Pancreas (tissue), 10 donors: ENCODE measurements at regions not wholly inside any gene's neighbourhood (a gene's known extent, or its start where the extent isn't known, plus 50 kb on each side); places are given as distances from the start of the nearest gene placed in this dataset.
"Not testable (repeated sequence)": the region's sequence is repeated elsewhere in the genome, so short reads cannot be mapped to it uniquely, and the experiment has no call there.

Experiments
- ATAC-seq, 4 donors: fragments of 200-7000 bp; cut with Tn5 transposase; one replicate each; pipeline versions ENCODE4 v1.8.0 to v1.9.1; 2020; ENCODE audit warnings: mild to moderate bottlenecking in 4 of 4, moderate library complexity in 4 of 4
- DNase-seq, 6 donors: peaks; one replicate each; pipeline ENCODE4 v3.0.0-alpha.2; 2020
- FAIRE-seq: peaks from 2 replicates; lab custom pipeline; 2012; peaks lifted over from hg19 to GRCh38; lab: Jason Lieb, UNC
- H3K27ac ChIP-seq, 4 donors: fragments of 200-600 bp; sonication (generic); 1 replicate in 3 of 4; 2 replicates in 1 of 4; pipeline versions ENCODE4 v1.5.0 to v1.8.0; 2020
- H3K27me3 ChIP-seq, 4 donors: fragments of 200-600 bp; one replicate each; pipeline ENCODE4 v1.8.0; 2021
- H3K36me3 ChIP-seq, 3 donors: fragments of 200-600 bp; sonication (generic) in 1 of 3; one replicate each; pipeline versions ENCODE4 v1.5.0 to v1.8.0; 2020 to 2021
- H3K4me1 ChIP-seq, 3 donors: fragments of 200-600 bp; one replicate each; pipeline ENCODE4 v1.8.0; 2021
- H3K4me3 ChIP-seq, 4 donors: fragments of 200-600 bp; sonication (generic) in 2 of 4; one replicate each; pipeline versions ENCODE4 v1.5.0 to v1.8.0; 2020 to 2021
- H3K9me3 ChIP-seq, 4 donors: fragments of 200-600 bp; one replicate each; pipeline ENCODE4 v1.8.0; 2021
- CTCF ChIP-seq, 4 donors: fragments of 200-600 bp; sonication (generic) in 3 of 4; IDR thresholded peaks; one replicate each; pipeline versions ENCODE4 v1.5.0 to v1.8.0; 2021; ENCODE audit warnings: antibody characterized with exemption in 4 of 4
- WGBS, 2 donors: extraction: QIAGEN DNeasy Blood & Tissue Kit; methylation state at CpG; one replicate each; pipeline ENCODE4 v1.1.7; 2013; 5-methylcytosine and 5-hydroxymethylcytosine counted together
- intact Hi-C, 3 donors: fragments of 100-400 bp; cut with DNase I; formaldehyde crosslinking; loops; one replicate each; pipeline versions ENCODE4 v1.11.1 to v1.14.2; 2022
- donor health status: healthy with polysubstance abuse.
- donor health status: DM: no; HTN: no; CAD: no; lungs with moderate emphysema.
- donor health status: DM: no; HTN: no; CAD: no.
- donor health status: control.
- donor health status: control.
- donor health status: Bipolar disorder and iron deficiency.
- donor health status: DM: yes; HTN: yes; CAD: no.
- donor health status: DM: no; HTN: no; CAD: no.
- donor health status: DM: no; HTN: no; CAD: no.
- donor health status: DM: yes; HTN: yes; CAD: no.

- H3K4me1 ChIP-seq = no peaks in the 10 kb centered on the region
- H3K27ac ChIP-seq = no peak overlapping the region
- no peak for TF ChIP-seq CTCF (IDR thresholded peaks at IDR 0.05)
- no peak for FAIRE-seq
- no peak overlapping the region for H3K4me3 ChIP-seq
- no peak for DNase-seq
- 62 to 67% methylated on average over 1 of the region's 1 CpG for WGBS, 2 donors
- intact Hi-C loops = no loop called here
- no peaks in the 10 kb centered on the region for H3K36me3 ChIP-seq
- no peaks in the 10 kb centered on the region for H3K27me3 ChIP-seq
- H3K9me3 ChIP-seq = no peaks in the 10 kb centered on the region
- no peak for ATAC-seq
Measured at GRCh38 chr7:84735677-84736076, 451.2 kb downstream of the SEMA3D start.

GRCh38 chr7:84735011-84735410, 451.8 kb downstream of the SEMA3D start:
- Histone ChIP-seq H3K27ac (no peak overlapping the region), H3K4me3 (no peak overlapping the region), H3K36me3 (no peaks in the 10 kb centered on the region), H3K27me3 (no peaks in the 10 kb centered on the region), H3K9me3 (no peaks in the 10 kb centered on the region), H3K4me1 (no peaks in the 10 kb centered on the region)
- TF ChIP-seq CTCF (IDR thresholded peaks at IDR 0.05) = no peak
- no peak for FAIRE-seq
- DNase-seq = no peak
- 47 to 68% methylated on average over 3 of the region's 3 CpGs for WGBS, 2 donors
- no peak for ATAC-seq
- intact Hi-C loops = no loop called here

- 68 to 79% methylated on average over 2 of the region's 2 CpGs for WGBS, 2 donors
- H3K9me3 ChIP-seq, H3K27ac ChIP-seq, intact Hi-C loops, H3K4me3 ChIP-seq, FAIRE-seq, ATAC-seq, DNase-seq, H3K4me1 ChIP-seq, H3K36me3 ChIP-seq, H3K27me3 ChIP-seq: not testable (repeated sequence)
Measured at GRCh38 chr7:84733976-84734375, 452.9 kb downstream of the SEMA3D start.

- H3K4me3 ChIP-seq, intact Hi-C loops, H3K4me1 ChIP-seq, DNase-seq, ATAC-seq, H3K27me3 ChIP-seq, H3K36me3 ChIP-seq, H3K9me3 ChIP-seq, FAIRE-seq, H3K27ac ChIP-seq: not testable (repeated sequence)
- WGBS, 2 donors = 91% methylated on average over 4 of the region's 4 CpGs
Measured at GRCh38 chr7:84730864-84731263, 456.0 kb downstream of the SEMA3D start.

GRCh38 chr7:84729284-84729683, 457.6 kb downstream of the SEMA3D start:
- TF ChIP-seq CTCF (IDR thresholded peaks at IDR 0.05) = no peak

GRCh38 chr7:84722734-84723133, 464.1 kb downstream of the SEMA3D start:
- H3K4me3 ChIP-seq = no peak overlapping the region
- intact Hi-C loops = no loop called here
- DNase-seq (no peak), FAIRE-seq (no peak), ATAC-seq (no peak)
- 72 to 76% methylated on average over 3 of the region's 3 CpGs for WGBS, 2 donors
- no peaks in the 10 kb centered on the region for H3K9me3 ChIP-seq
- no peak for TF ChIP-seq CTCF (IDR thresholded peaks at IDR 0.05)
- no peaks in the 10 kb centered on the region for H3K4me1 ChIP-seq
- no peak overlapping the region for H3K27ac ChIP-seq
- H3K27me3 ChIP-seq = no peaks in the 10 kb centered on the region
- H3K36me3 ChIP-seq = no peaks in the 10 kb centered on the region

More at GRCh38 chr7:84729284-84729683, 457.6 kb downstream of the SEMA3D start:
- intact Hi-C loops = no loop called here
- Histone ChIP-seq H3K36me3 (no peaks in the 10 kb centered on the region), H3K4me3 (no peak overlapping the region), H3K9me3 (no peaks in the 10 kb centered on the region), H3K27me3 (no peaks in the 10 kb centered on the region), H3K27ac (no peak overlapping the region), H3K4me1 (no peaks in the 10 kb centered on the region)
- FAIRE-seq (no peak), ATAC-seq (no peak), DNase-seq (no peak)
- 18 to 27% methylated on average over 1 of the region's 1 CpG for WGBS, 2 donors
